Activated CD4-positive, CD25-positive, alpha-beta regulatory T cell (primary cell): ENCODE measurements at regions not wholly inside any gene's neighbourhood (a gene's known extent, or its start where the extent isn't known, plus 50 kb on each side); places are given as distances from the start of the nearest gene placed in this dataset.

ENCODE experiments used
- DNase-seq, 4 experiments: peaks; one replicate each; lab custom pipeline; 2025; lab: John Stamatoyannopoulos, UW

- no peak for DNase-seq
These were observed 567.2 kb downstream of the DNAJB9 start for GRCh38 chr7:109136893-109137292.

GRCh38 chr7:109154748-109155147 is 585.1 kb downstream of the DNAJB9 start:
- no peak for DNase-seq

GRCh38 chr7:109158246-109158645 is 588.6 kb downstream of the DNAJB9 start:
- DNase-seq = no peak

- DNase-seq = no peak
These were observed 607.0 kb downstream of the DNAJB9 start for GRCh38 chr7:109176661-109177060.

- no peak for DNase-seq
These were observed 608.7 kb downstream of the DNAJB9 start for GRCh38 chr7:109178342-109178741.

GRCh38 chr7:109179601-109180000 is 609.9 kb downstream of the DNAJB9 start:
- DNase-seq = no peak

- DNase-seq = no peak
These were observed 621.2 kb downstream of the DNAJB9 start for GRCh38 chr7:109190766-109191398.

GRCh38 chr7:109206196-109206595 is 636.5 kb downstream of the DNAJB9 start:
- DNase-seq = no peak

- DNase-seq = no peak
These were observed 643.4 kb downstream of the DNAJB9 start for GRCh38 chr7:109213081-109213480.

GRCh38 chr7:109215341-109215740 is 645.7 kb downstream of the DNAJB9 start:
- no peak for DNase-seq

GRCh38 chr7:109224100-109224499 is 654.4 kb downstream of the DNAJB9 start:
- no peak for DNase-seq

- no peak for DNase-seq
These were observed 657.0 kb downstream of the DNAJB9 start for GRCh38 chr7:109226699-109227098.

GRCh38 chr7:109235316-109235715 is 665.6 kb downstream of the DNAJB9 start:
- DNase-seq = no peak

- DNase-seq = no peak
These were observed 676.8 kb downstream of the DNAJB9 start for GRCh38 chr7:109246330-109247077.

GRCh38 chr7:109256762-109257560 is 687.3 kb downstream of the DNAJB9 start:
- no peak for DNase-seq

- DNase-seq = no peak
These were observed 689.5 kb downstream of the DNAJB9 start for GRCh38 chr7:109259151-109259550.

GRCh38 chr7:109261781-109262180 is 692.1 kb downstream of the DNAJB9 start:
- DNase-seq = no peak

GRCh38 chr7:109266610-109267009 is 696.9 kb downstream of the DNAJB9 start:
- DNase-seq = no peak

GRCh38 chr7:109276348-109276747 is 706.7 kb downstream of the DNAJB9 start:
- DNase-seq = no peak

GRCh38 chr7:109282726-109283125 is 713.1 kb downstream of the DNAJB9 start:
- no peak for DNase-seq

- no peak for DNase-seq
These were observed 715.3 kb downstream of the DNAJB9 start for GRCh38 chr7:109284943-109285342.

GRCh38 chr7:109295158-109295557 is 725.5 kb downstream of the DNAJB9 start:
- DNase-seq = no peak

GRCh38 chr7:109308816-109309215 is 739.1 kb downstream of the DNAJB9 start:
- no peak for DNase-seq
